SIG-M5 treated with dmso at 0.1 percent for 504 hours (cell line): ENCODE measurements at regions not wholly inside any gene's neighbourhood (a gene's known extent, or its start where the extent isn't known, plus 50 kb on each side); places are given as distances from the start of the nearest gene placed in this dataset.

Experiments
- DNase-seq: peaks from one replicate; lab custom pipeline; 2025; ENCODE audit not compliant: unreplicated experiment; lab: John Stamatoyannopoulos, UW

DNA sequence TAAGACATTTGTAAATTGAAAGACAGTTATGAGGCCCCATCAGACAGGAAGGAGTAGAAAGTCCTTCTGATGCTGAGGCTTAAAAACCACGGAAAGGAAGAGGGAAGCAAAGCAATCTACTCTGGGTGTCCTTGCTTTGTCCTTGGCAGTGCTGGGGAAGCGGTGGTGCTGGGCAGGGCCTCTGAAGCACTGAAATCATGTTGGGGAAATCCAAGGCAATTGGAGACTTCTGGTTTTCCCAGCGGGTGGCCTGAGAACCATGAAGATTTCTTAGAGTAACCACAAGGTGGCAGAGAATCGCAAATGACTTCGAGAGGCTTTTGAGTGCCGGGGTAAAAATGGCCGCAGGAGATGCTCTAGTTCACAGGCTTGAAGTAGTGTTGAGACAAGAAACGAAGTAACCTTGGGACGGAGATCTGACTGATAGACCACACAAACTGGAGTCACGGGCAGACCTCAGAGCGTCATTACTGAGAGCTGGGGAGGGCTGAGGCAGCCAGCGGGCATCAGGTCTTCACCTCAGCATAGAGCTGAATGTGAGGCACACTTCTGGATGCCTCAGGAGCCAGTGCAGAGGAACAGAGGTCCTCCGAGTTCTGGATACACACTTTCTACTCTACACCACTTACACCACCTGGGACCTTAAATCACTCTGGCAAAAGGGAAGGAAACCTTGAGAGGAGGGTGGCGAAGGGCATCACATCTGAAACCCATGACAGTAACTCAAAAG is 130.7 kb upstream of the GPRIN3 start:
- DNase-seq: peak; percentile 51

DNA sequence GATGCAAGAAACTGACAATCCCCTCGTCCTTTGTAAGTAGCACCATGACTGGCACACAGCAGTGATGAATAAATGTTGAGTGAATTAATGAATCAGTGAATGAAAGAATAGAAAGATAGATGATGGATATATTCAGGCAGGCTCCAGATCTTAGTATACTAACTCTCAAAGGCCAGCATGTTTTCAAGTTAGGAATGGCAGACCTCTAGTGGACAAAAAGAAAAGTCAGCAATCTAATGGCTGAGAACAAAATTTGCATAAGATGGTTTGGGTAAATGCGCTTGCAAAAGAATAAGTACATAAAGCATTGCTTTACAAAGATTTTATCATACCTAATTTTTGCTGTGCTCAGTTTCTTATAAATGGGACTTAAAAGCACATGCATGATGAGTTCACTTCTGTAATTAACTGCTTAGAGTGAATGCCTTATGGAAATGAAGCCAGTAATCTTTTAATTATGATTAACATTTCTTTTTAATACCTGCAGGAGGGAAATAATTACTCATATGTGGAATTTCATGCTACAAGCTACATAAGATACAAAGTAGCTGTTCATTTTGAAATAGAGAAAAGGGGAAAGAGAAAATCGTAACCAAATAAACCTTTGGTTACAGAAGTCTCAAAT is 126.9 kb upstream of the GPRIN3 start:
- peak; percentile 29 for DNase-seq

DNA sequence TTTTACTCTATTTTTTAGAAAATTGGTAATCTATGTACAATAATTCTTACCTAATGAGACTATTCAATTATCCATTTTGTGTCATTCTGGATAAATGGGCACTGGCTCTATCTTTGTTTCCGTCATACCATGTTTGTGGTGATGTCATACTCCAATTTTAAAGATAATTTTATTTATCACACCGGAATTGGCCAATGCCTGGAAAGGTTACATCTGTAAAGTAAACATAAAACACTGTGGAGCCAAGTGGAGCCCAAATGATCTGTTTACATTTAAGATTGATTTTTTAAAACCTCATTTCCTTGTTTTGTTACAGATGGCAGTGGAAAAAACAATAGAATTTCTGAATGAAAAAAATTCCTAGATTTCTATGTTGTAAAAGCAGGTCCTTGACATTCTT is 120.2 kb upstream of the GPRIN3 start:
- no peak for DNase-seq

DNA sequence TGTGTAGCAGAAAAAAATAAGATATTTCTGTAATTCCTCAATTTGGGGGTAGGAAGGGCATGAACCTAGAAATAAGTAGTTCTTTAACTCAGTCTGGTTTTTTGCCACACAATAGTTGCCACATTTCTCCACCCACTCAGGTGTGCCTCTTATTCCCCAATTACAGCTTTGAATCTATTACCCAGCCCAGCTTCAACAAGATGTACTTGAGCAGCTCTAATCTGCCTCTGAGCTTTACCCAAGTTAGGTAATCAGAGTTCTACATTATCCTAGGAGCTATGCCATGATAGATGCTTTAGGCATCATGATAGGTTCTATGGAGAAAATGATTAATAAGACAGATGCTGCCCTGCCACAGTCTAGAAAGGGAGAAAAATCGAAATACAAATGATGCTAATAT is 117.4 kb upstream of the GPRIN3 start:
- no peak for DNase-seq

DNA sequence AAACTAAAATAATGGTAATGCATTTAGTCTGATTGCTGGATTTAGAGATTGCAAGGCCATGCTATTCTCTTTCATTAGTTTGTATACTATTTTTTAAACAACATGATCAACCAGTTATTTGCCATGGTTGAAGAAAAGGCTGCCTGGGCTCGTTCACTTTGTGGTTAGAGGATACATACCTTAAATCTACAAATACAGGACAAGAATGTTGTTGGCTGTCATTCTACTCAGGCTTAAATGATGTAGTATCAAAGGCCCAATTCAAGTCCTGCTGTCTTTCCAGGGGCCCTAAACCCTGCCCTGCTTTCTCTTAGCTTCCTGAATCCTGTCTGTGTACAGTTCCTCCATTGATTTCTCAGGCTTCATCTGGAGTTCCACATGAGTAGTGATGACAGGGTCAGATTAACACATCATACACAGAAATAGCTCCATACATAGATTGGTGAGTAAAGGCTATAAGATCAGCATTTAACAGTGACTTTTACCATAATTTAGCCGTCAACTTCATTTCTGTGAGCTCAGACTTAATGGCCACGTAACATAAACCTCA is 114.9 kb upstream of the GPRIN3 start:
- no peak for DNase-seq

- no peak for DNase-seq
These were observed 112.9 kb upstream of the GPRIN3 start for GRCh38 chr4:89420507-89420906.

GRCh38 chr4:89419111-89419695 is 111.6 kb upstream of the GPRIN3 start:
- DNase-seq: no peak

DNA sequence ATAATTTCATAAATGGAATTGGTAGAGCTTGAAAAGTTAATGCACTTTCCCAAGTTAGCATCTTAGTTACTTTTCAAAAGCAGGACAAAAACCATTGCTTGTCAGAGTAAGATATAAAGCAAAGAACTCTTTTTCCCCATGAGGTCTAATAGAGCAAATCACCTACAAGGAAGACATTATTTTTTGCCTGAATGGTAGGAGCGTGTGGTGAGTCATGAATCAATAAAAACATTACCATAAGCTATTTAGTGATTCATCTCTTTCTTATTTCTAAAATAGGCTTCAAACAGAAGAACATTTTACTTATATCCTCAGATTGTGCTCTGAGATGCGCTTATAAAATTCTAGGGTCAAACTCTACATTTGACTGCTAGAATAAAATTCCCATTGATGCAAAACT is 109.4 kb upstream of the GPRIN3 start:
- DNase-seq: no peak

- no peak for DNase-seq
These were observed 105.9 kb upstream of the GPRIN3 start for GRCh38 chr4:89413518-89413917.

- DNase-seq: no peak
These were observed 104.1 kb upstream of the GPRIN3 start for GRCh38 chr4:89411539-89412309.

- no peak for DNase-seq
These were observed 103.1 kb upstream of the GPRIN3 start for GRCh38 chr4:89410687-89411086.

GRCh38 chr4:89404530-89404929 is 96.9 kb upstream of the GPRIN3 start:
- no peak for DNase-seq

DNA sequence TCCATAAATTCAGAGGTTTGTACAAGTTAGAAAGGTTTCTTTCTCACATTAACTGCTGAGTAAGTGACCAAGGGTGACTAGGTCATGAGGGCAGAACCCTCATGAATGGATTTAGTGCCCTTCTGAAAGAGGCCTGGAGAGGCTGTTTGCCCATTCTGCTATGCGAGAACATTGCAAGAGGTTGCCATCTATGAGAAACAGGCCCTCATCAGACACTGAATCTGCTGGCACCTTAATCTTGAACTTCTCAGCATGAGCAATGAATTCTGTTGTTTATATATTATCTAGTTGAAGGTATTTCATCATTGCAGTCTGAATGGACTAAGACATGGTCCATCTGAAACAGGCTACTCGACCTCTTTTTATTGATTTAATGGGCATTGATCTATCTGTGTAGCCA is 96.2 kb upstream of the GPRIN3 start:
- no peak for DNase-seq

DNA sequence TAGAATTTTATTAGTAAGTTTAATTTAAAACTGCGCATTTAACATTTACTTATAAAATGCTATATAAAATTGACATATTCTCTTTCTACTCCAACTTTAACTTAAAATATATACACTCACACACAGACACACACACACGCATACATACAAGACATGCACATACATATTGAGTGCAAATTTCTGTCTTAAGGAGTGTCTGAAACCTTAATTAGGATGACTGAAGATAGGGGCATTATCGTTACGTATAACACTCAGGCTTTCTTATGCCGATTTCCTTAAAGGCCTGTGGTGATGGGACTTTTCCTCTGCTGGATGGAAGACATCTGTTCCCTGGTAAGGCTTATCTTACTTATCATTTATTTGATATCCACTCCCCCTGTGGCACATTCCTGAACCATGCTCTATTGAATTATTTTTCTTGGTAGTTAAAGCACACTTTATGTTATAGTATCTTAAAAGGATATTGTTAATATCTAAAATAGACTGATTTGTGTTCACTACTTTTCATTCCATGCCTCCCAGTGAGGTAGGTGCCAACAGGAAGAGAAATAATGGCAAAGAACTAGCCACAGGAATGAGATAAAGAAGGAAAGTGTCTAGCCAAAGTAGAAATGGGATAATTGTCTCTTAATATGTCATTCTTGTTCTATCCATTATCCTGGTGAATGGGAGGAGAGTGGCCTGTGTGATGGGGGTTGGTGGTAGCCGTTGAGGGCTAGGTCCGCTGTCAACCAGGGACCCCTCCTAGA is 92.9 kb upstream of the GPRIN3 start:
- DNase-seq: no peak

- no peak for DNase-seq
These were observed 91.0 kb upstream of the GPRIN3 start for GRCh38 chr4:89398644-89399043.

DNA sequence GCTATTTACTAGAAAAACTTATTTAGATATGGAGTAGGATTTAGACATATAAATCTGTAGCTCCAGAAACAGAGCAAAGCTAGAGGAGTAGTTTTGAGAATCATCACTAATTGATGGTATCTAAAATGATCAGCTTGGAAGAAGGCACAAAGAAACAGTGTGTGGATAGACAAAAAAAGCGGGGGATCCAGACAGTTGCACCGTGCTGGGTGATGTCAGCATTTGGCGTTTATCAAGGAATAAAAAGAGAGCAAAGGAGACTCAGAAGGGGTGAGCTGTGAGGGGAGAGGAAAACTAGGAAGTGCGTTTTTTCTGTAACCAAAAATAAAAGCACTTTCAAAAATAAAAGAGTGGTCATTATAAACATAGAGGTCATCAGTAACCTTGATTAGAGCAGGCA is 90.5 kb upstream of the GPRIN3 start:
- no peak for DNase-seq

GRCh38 chr4:89397441-89397840 is 89.8 kb upstream of the GPRIN3 start:
- DNase-seq: no peak

DNA sequence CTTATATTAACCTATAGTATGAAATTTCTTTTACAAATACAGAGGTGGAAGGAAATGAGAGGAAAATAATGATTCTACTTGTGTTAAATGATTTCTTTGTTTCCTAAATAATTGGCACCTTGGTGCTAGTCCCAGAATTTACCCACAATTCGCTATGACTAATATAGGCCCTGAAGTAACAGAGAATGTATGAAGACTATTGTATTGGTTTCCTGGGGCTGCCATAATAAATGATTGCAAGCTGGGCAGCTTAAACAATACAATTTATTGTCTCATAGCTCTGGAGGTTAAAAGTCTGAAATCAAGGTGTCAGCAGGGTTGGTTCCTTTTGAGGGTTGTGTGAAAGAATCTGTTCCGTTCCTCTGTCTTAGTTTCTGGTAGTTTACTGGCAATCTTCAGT is 74.8 kb upstream of the GPRIN3 start:
- DNase-seq: no peak

DNA sequence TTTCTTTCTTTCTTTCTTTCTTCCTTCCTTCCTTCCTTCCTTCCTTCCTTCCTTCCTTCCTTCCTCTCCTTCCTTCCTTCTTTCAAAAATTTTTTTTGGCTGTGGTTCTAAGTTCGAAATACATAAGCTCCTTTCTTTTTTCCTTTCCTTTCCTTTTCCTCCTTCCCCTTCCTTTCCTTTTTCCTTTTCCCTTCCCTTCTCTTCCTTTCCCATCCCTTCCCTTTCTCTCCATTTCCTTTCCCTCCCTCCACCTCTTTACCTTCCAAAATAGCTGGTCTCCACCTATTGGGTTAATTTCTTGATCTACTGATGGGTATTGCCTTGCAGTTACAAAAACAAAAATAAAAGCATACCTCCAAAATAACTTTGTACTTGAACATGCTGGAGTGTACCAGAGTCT is 73.4 kb upstream of the GPRIN3 start:
- DNase-seq: no peak

GRCh38 chr4:89379511-89380044 is 72.0 kb upstream of the GPRIN3 start:
- DNase-seq: no peak

DNA sequence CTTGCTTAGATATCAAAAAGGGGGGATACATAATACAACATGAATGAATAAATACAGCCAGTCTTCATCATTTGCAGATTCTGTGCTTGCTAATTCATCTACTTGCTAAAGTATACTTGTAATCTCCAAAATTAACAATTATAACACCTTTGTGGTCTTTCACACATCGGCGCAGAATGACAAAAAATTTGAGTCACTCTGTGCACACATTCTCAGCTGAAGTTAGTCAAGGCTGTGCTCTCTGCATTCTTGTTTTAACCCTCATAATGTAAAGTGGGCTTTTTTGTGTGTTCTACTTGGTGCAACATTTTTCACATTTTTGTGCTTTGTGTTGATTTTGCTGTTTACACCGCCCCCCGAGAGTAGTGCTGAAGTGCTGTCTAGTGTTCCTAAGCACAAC is 65.8 kb upstream of the GPRIN3 start:
- no peak for DNase-seq
